Activated CD4-positive, alpha-beta memory T cell treated with anti-CD3 and anti-CD28 coated beads for 36 hours (primary cell): ENCODE measurements at regions not wholly inside any gene's neighbourhood (a gene's known extent, or its start where the extent isn't known, plus 50 kb on each side); places are given as distances from the start of the nearest gene placed in this dataset.

ENCODE experiments used
- CTCF ChIA-PET: fragments of 350-600 bp; sonication (Branson Sonifier 250); formaldehyde crosslinking; loops from one replicate; lab custom pipeline; 2021; ENCODE audit warnings: antibody characterized with exemption, inconsistent platforms; lab: Charles Lee
- POLR2A ChIA-PET: fragments of 350-600 bp; sonication (Branson Sonifier 250); formaldehyde crosslinking; loops from one replicate; lab custom pipeline; 2021; ENCODE audit warnings: antibody characterized with exemption; lab: Charles Lee
- DNase-seq: peaks from one replicate; pipeline ENCODE4 v3.0.0-alpha.2; 2020
- H3K27ac Mint-ChIP-seq: one replicate; pipeline ENCODE4 v1.8.0; 2021; ENCODE audit warnings: mixed read lengths
- H3K27me3 Mint-ChIP-seq: one replicate; pipeline ENCODE4 v1.8.0; 2021; ENCODE audit warnings: mixed read lengths
- H3K36me3 Mint-ChIP-seq: one replicate; pipeline ENCODE4 v1.8.0; 2021; ENCODE audit warnings: mixed read lengths
- H3K4me1 Mint-ChIP-seq: one replicate; pipeline ENCODE4 v1.8.0; 2021; ENCODE audit warnings: low read depth, mixed read lengths
- H3K4me3 Mint-ChIP-seq: one replicate; pipeline ENCODE4 v1.8.0; 2021; ENCODE audit warnings: mild to moderate bottlenecking, mixed read lengths
- H3K9me3 Mint-ChIP-seq: one replicate; pipeline ENCODE4 v1.8.0; 2021; ENCODE audit warnings: mixed read lengths
- intact Hi-C: fragments of 100-400 bp; cut with micrococcal nuclease; formaldehyde crosslinking; loops from one replicate; pipeline ENCODE4 v1.15.1; 2023

DNA sequence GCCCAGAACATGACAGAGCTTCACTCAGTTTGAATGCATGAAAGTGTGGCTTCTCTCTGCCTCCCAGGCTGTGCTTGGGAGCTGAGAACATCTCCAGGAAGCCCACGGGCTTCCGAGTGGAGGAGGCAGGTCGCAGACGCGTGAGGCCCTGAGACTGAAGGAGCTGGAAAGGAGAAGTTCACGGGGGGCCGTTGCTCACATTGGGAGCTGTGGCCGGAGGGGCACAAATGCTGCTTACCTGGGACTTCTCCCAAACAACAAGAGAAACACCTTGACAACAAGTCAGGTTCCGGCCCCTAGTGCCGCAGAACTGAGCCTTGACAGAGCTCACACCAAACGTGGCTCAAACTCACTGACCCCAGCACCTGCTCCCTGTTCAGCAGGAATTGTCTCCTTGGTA is 207.0 kb downstream of the BRD1 start:
- CTCF ChIA-PET, result no interaction called here
- POLR2A ChIA-PET, result no interaction called here
- Mint-ChIP-seq H3K36me3 (peaks cover 6% of the 10 kb centered on the region), H3K9me3 (no peaks in the 10 kb centered on the region), H3K27ac (no peak overlapping the region), H3K4me3 (no peak overlapping the region), H3K27me3 (no peaks in the 10 kb centered on the region), H3K4me1 (peaks cover 3% of the 10 kb centered on the region)
- intact Hi-C loops, result no loop called here
- no peak for DNase-seq

DNA sequence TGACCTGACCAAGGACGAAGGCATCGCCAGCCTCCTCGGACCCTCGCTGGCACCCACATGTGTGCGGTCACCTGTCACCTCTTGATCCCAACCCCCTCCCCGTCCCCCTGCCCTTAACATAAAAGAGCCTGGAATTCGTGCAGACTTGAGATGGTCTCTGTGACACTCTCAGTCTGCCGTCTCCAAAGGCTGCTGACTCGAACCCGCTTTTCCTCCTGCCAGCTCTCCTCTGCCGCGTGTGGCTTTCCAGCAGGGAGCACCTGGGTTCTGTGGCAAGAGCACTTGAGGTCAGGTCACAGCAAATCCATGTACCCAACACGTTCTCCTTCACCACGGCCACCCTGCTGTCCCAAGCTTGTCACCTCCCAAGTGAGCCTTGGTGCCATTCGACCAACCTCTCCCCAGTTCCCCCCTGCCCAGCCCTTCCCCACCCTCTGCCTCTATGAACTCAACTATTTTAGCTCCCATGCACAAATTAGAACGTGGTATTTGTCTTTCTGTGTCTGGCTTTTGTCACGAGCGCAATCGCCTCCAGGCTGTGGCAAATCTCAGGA is 207.6 kb downstream of the BRD1 start:
- Mint-ChIP-seq H3K4me1 (peaks cover 3% of the 10 kb centered on the region), H3K27ac (no peak overlapping the region), H3K27me3 (no peaks in the 10 kb centered on the region), H3K36me3 (peaks cover 6% of the 10 kb centered on the region), H3K4me3 (no peak overlapping the region), H3K9me3 (no peaks in the 10 kb centered on the region)
- POLR2A ChIA-PET, result no interaction called here
- CTCF ChIA-PET, result no interaction called here
- intact Hi-C loops, result no loop called here
- DNase-seq, result no peak

DNA sequence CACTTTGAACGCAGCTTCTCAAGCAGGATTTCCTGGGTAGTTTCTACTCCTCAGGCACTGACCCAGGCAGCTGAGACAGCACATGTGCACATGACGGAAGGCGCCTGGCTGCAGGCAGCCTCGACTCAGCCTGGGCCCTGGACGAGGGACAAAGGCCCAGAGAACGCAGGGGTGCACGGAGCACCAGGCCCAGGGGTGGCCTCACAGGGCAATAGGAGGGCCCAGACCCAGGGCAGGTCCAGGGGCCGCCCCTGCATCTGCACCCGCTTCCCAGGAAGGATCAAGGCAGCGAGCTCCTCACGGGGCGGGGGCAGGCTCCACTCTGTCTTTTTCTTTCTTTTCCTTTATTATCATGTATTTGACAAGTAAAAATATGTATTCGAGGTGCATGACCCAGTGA is 208.4 kb downstream of the BRD1 start:
- H3K27ac Mint-ChIP-seq, result no peak overlapping the region
- intact Hi-C loops, result no loop called here
- no peaks in the 10 kb centered on the region for H3K9me3 Mint-ChIP-seq
- ChIA-PET CTCF (no interaction called here), POLR2A (no interaction called here)
- no peak for DNase-seq
- H3K36me3 Mint-ChIP-seq, result peaks cover 8% of the 10 kb centered on the region
- no peaks in the 10 kb centered on the region for H3K27me3 Mint-ChIP-seq
- H3K4me3 Mint-ChIP-seq, result no peak overlapping the region
- H3K4me1 Mint-ChIP-seq, result peaks cover 3% of the 10 kb centered on the region

GRCh38 chr22:49618677-49618953 is 209.1 kb downstream of the BRD1 start:
- H3K36me3 Mint-ChIP-seq, result peaks cover 8% of the 10 kb centered on the region
- H3K4me1 Mint-ChIP-seq, result peaks cover 3% of the 10 kb centered on the region
- H3K9me3 Mint-ChIP-seq, result peaks cover under 1% of the 10 kb centered on the region
- H3K27ac Mint-ChIP-seq, result no peak overlapping the region
- intact Hi-C loops, result no loop called here
- CTCF ChIA-PET, result no interaction called here
- no peaks in the 10 kb centered on the region for H3K27me3 Mint-ChIP-seq
- DNase-seq, result no peak
- H3K4me3 Mint-ChIP-seq, result no peak overlapping the region
- POLR2A ChIA-PET, result no interaction called here

GRCh38 chr22:49617866-49618676 is 209.6 kb downstream of the BRD1 start:
- Mint-ChIP-seq H3K36me3 (peaks cover 14% of the 10 kb centered on the region), H3K4me1 (peaks cover 3% of the 10 kb centered on the region), H3K9me3 (peaks cover 6% of the 10 kb centered on the region), H3K4me3 (no peak overlapping the region), H3K27ac (no peak overlapping the region), H3K27me3 (no peaks in the 10 kb centered on the region)
- ChIA-PET POLR2A (no interaction called here), CTCF (no interaction called here)
- DNase-seq, result no peak
- intact Hi-C loops, result no loop called here

DNA sequence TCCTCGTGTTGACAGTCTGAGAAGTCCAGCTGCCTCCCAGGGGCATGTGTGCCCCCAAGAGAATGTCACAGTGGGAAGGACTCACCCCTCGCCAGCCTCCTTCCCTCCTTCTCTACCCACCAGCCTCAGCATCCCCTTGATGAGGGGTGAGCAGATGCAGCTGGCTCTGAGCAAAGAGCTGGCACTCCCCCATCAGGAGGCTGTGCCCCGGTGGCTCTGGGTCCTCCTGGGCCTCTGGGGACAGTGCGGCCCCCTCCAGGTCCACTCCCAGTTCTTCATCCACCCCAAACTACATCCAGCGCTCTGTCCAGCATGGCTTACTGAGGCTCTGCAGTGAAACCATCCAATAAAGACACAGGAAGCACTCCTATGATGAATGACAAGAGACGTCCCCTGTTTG is 210.4 kb downstream of the BRD1 start:
- Mint-ChIP-seq H3K4me3 (no peak overlapping the region), H3K36me3 (peaks cover 18% of the 10 kb centered on the region), H3K27ac (no peak overlapping the region), H3K27me3 (no peaks in the 10 kb centered on the region), H3K4me1 (peaks cover 3% of the 10 kb centered on the region), H3K9me3 (peaks cover 10% of the 10 kb centered on the region)
- DNase-seq, result no peak
- ChIA-PET CTCF (no interaction called here), POLR2A (no interaction called here)
- intact Hi-C loops, result no loop called here

GRCh38 chr22:49616356-49617231 is 211.1 kb downstream of the BRD1 start:
- intact Hi-C loops, result no loop called here
- peaks cover 18% of the 10 kb centered on the region for H3K36me3 Mint-ChIP-seq
- peaks cover 3% of the 10 kb centered on the region for H3K4me1 Mint-ChIP-seq
- no peak overlapping the region for H3K4me3 Mint-ChIP-seq
- no peak for DNase-seq
- ChIA-PET POLR2A (no interaction called here), CTCF (no interaction called here)
- H3K9me3 Mint-ChIP-seq, result peaks cover 10% of the 10 kb centered on the region
- no peaks in the 10 kb centered on the region for H3K27me3 Mint-ChIP-seq
- no peak overlapping the region for H3K27ac Mint-ChIP-seq

- CTCF ChIA-PET, result no interaction called here
- Mint-ChIP-seq H3K27me3 (no peaks in the 10 kb centered on the region), H3K4me3 (no peak overlapping the region), H3K9me3 (peaks cover 10% of the 10 kb centered on the region), H3K36me3 (peaks cover 18% of the 10 kb centered on the region), H3K27ac (no peak overlapping the region), H3K4me1 (peaks cover 3% of the 10 kb centered on the region)
- POLR2A ChIA-PET, result no interaction called here
- DNase-seq, result no peak
- intact Hi-C loops, result no loop called here
Observed at GRCh38 chr22:49614966-49615965, 212.4 kb downstream of the BRD1 start.

GRCh38 chr22:49613511-49614270 is 214.0 kb downstream of the BRD1 start:
- CTCF ChIA-PET, result no interaction called here

GRCh38 chr22:49613108-49613507 is 214.6 kb downstream of the BRD1 start:
- peaks cover 10% of the 10 kb centered on the region for H3K9me3 Mint-ChIP-seq
- ChIA-PET CTCF (no interaction called here), POLR2A (no interaction called here)
- H3K4me3 Mint-ChIP-seq, result no peak overlapping the region
- intact Hi-C loops, result no loop called here
- no peaks in the 10 kb centered on the region for H3K4me1 Mint-ChIP-seq
- DNase-seq, result no peak
- H3K36me3 Mint-ChIP-seq, result peaks cover 19% of the 10 kb centered on the region
- H3K27me3 Mint-ChIP-seq, result no peaks in the 10 kb centered on the region
- H3K27ac Mint-ChIP-seq, result no peak overlapping the region

More at GRCh38 chr22:49613511-49614270, 214.0 kb downstream of the BRD1 start:
- peaks cover 10% of the 10 kb centered on the region for H3K9me3 Mint-ChIP-seq
- no peak overlapping the region for H3K27ac Mint-ChIP-seq
- no peak overlapping the region for H3K4me3 Mint-ChIP-seq
- H3K4me1 Mint-ChIP-seq, result peaks cover under 1% of the 10 kb centered on the region
- peaks cover 18% of the 10 kb centered on the region for H3K36me3 Mint-ChIP-seq
- no peak for DNase-seq
- POLR2A ChIA-PET, result no interaction called here
- no peaks in the 10 kb centered on the region for H3K27me3 Mint-ChIP-seq
- intact Hi-C loops, result no loop called here

- intact Hi-C loops, result no loop called here
- no peak for DNase-seq
- Mint-ChIP-seq H3K9me3 (peaks cover 25% of the 10 kb centered on the region), H3K36me3 (peaks cover 30% of the 10 kb centered on the region), H3K4me3 (no peak overlapping the region), H3K27me3 (no peaks in the 10 kb centered on the region), H3K27ac (no peak overlapping the region), H3K4me1 (no peaks in the 10 kb centered on the region)
- ChIA-PET POLR2A (no interaction called here), CTCF (no interaction called here)
Observed at GRCh38 chr22:49609207-49609876, 218.3 kb downstream of the BRD1 start.
